ENCODE measurements at regions not wholly inside any gene's neighbourhood (a gene's known extent, or its start where the extent isn't known, plus 50 kb on each side); places are given as distances from the start of the nearest gene placed in this dataset.
"Not testable (repeated sequence)": the region's sequence is repeated elsewhere in the genome, so short reads cannot be mapped to it uniquely, and the experiment has no call there.

DNA sequence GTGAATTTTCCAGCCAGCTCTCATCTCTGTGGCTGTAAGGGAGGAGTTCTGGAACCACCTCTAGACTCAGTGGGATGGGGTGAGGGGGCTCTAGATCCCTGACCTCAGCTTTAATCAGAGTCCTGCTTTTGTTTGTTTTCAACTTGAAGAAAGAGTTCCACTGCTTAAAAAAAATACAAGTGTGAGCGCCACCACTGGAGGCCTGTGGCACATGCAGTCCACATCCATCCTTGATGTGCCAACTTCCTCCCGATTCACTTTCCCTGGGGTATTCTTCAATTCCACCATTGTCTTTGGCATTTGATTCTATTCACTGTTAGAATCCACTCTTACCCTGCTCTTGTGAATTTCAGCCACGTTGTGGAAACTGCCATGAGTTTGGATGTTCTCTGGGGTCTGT lies 62.4 kb upstream of the GJB6 start:
- Histone ChIP-seq H3K4me3 (no peak overlapping the region), H3K4me1 (no peaks in the 10 kb centered on the region), H3K9me3 (no peaks in the 10 kb centered on the region), H3K27me3 (peaks cover 0 to 2% (median 0%) of the 10 kb centered on the region in 3 donors), H3K27ac (no peak overlapping the region), H3K36me3 (no peaks in the 10 kb centered on the region)
- in situ Hi-C loops (cut with MboI; ENCODE audit: low sequenced_read_pairs in 4 of 4) (loop anchor here in 1 of 4 donors (25.0 kb wide), 1 partner anchor 107 kb away; the partner anchor contains the start of gene GJB2), intact Hi-C loops (cut with DNase I; ENCODE audit: low total_unique reads) (no loop called here)
- no peak for ATAC-seq
- DNase-seq: no peak
- TF ChIP-seq POLR2A (IDR thresholded peaks at IDR 0.05): no peak
- TF ChIP-seq, protein P1, sequence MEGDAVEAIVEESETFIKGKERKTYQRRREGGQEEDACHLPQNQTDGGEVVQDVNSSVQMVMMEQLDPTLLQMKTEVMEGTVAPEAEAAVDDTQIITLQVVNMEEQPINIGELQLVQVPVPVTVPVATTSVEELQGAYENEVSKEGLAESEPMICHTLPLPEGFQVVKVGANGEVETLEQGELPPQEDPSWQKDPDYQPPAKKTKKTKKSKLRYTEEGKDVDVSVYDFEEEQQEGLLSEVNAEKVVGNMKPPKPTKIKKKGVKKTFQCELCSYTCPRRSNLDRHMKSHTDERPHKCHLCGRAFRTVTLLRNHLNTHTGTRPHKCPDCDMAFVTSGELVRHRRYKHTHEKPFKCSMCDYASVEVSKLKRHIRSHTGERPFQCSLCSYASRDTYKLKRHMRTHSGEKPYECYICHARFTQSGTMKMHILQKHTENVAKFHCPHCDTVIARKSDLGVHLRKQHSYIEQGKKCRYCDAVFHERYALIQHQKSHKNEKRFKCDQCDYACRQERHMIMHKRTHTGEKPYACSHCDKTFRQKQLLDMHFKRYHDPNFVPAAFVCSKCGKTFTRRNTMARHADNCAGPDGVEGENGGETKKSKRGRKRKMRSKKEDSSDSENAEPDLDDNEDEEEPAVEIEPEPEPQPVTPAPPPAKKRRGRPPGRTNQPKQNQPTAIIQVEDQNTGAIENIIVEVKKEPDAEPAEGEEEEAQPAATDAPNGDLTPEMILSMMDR (IDR thresholded peaks at IDR 0.05 in 4 of 5, conservative IDR thresholded peaks at IDR 0.05 in 1 of 5): no peak

DNA sequence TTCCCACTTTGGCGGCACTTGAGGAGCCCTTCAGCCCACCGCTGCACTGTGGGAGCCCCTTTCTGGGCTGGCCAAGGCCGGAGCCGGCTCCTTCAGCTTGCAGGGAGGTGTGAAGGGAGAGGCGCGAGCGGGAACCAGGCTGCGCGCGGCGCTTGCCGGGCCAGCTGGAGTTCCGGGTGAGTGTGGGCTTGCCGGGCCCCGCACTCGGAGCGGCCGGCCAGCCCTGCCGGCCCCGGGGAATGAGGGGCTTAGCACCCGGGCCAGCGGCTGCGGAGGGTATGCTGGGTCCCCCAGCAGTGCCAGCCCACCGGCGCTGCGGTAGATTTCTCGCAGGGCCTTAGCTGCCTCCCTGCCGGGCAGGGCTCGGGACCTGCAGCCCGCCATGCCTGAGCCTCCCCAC lies 60.2 kb upstream of the GJB6 start:
- intact Hi-C loops (cut with DNase I; ENCODE audit: low total_unique reads); H3K9me3 ChIP-seq; DNase-seq; ATAC-seq; H3K27me3 ChIP-seq; H3K4me3 ChIP-seq; H3K4me1 ChIP-seq; H3K36me3 ChIP-seq; H3K27ac ChIP-seq: not testable (repeated sequence)
- in situ Hi-C loops (cut with MboI; ENCODE audit: low sequenced_read_pairs in 4 of 4): loop anchor here in 1 of 4 donors (25.0 kb wide), 1 partner anchor 105 kb away; the partner anchor contains the start of gene GJB2

DNA sequence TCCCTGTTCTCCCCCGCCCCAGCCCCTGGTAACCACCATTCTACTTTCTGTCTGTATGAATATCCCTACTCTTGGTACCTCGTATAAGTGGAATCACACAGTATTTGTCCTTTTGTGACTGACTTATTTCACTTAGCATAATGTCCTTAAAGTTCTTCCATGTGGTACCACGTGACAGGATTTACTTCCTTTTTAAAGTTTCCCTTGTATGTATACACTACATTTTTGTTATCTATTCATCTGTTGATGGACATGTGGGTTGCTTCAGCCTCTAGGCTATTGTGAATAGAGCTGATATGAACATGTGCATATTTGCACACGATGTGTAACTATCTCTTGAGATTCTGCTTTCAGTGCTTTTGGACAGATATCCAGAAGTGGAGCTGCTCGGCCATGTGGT lies 59.6 kb upstream of the GJB6 start:
- in situ Hi-C loops (cut with MboI; ENCODE audit: low sequenced_read_pairs in 4 of 4): loop anchor here in 1 of 4 donors (25.0 kb wide), 1 partner anchor 104 kb away; the partner anchor contains the start of gene GJB2
- no peak for ATAC-seq

DNA sequence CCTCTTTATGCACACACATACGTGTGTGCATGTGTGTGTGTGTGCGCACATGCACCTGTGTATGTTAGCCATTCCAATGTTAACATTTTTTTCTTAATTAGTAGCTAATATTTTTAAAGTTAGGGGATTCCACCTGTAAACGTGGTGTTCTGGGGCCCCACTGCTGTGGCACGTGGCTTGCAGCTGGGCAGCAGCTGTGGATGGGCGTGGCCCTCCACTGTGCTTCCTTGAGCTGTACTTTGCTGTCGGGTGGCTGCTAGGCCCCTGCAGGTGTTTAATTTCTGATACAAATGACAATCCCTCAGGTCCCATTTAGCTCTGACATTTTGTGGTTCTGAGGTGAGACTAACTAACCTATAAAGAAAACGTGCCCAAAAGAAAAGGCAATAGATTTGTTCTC lies 58.9 kb upstream of the GJB6 start:
- in situ Hi-C loops (cut with MboI; ENCODE audit: low sequenced_read_pairs in 4 of 4): loop anchor here in 1 of 4 donors (25.0 kb wide), 1 partner anchor 104 kb away; the partner anchor contains the start of gene GJB2

More for the DNA sequence above, 59.6 kb upstream of the GJB6 start:
- H3K4me3 ChIP-seq: no peak overlapping the region
- H3K4me1 ChIP-seq: no peaks in the 10 kb centered on the region
- intact Hi-C loops (cut with DNase I; ENCODE audit: low total_unique reads): no loop called here
- no peaks in the 10 kb centered on the region for H3K27me3 ChIP-seq
- no peaks in the 10 kb centered on the region for H3K36me3 ChIP-seq
- no peaks in the 10 kb centered on the region for H3K9me3 ChIP-seq
- DNase-seq: no peak
- TF ChIP-seq, protein P1 (IDR thresholded peaks at IDR 0.05 in 4 of 5, conservative IDR thresholded peaks at IDR 0.05 in 1 of 5): no peak
- TF ChIP-seq POLR2A (IDR thresholded peaks at IDR 0.05): no peak
- no peak overlapping the region for H3K27ac ChIP-seq

DNA sequence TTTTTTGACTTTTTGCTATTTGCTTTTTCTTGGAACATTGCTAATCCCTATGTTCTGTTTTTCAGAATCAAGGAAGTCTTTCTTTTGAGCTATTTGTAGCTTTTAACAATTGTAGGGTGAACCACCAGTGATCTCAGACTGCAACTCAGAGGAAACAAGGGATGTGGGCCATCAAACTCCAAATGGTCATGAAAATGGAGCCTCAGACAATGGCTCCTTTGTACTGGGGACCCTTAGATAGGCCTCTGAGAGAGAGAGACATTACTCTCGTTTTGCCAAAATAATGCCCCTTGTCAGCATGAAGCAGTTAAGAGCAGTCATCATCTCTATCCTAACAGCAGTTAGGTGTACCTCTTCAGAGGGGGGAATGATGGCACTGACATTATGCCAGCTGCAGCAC lies 56.4 kb upstream of the GJB6 start:
- in situ Hi-C loops (cut with MboI; ENCODE audit: low sequenced_read_pairs in 4 of 4): loop anchor here in 1 of 4 donors (25.0 kb wide), 1 partner anchor 101 kb away; the partner anchor contains the start of gene GJB2
- intact Hi-C loops (cut with DNase I; ENCODE audit: low total_unique reads): no loop called here
- TF ChIP-seq POLR2A (IDR thresholded peaks at IDR 0.05): no peak
- TF ChIP-seq, protein P1 (IDR thresholded peaks at IDR 0.05 in 4 of 5, conservative IDR thresholded peaks at IDR 0.05 in 1 of 5): no peak
- no peaks in the 10 kb centered on the region for H3K27me3 ChIP-seq
- H3K4me3 ChIP-seq: no peak overlapping the region
- no peaks in the 10 kb centered on the region for H3K36me3 ChIP-seq
- H3K27ac ChIP-seq: no peak overlapping the region
- DNase-seq (no peak), ATAC-seq (no peak)
- no peaks in the 10 kb centered on the region for H3K4me1 ChIP-seq
- no peaks in the 10 kb centered on the region for H3K9me3 ChIP-seq

More for the DNA sequence above, 58.9 kb upstream of the GJB6 start:
- TF ChIP-seq, protein P1 (IDR thresholded peaks at IDR 0.05 in 4 of 5, conservative IDR thresholded peaks at IDR 0.05 in 1 of 5): no peak
- TF ChIP-seq POLR2A (IDR thresholded peaks at IDR 0.05): no peak
- DNase-seq (no peak), ATAC-seq (no peak)
- no peaks in the 10 kb centered on the region for H3K9me3 ChIP-seq
- intact Hi-C loops (cut with DNase I; ENCODE audit: low total_unique reads): no loop called here
- H3K4me3 ChIP-seq: no peak overlapping the region
- H3K27ac ChIP-seq: no peak overlapping the region
- H3K27me3 ChIP-seq: no peaks in the 10 kb centered on the region
- no peaks in the 10 kb centered on the region for H3K36me3 ChIP-seq
- H3K4me1 ChIP-seq: no peaks in the 10 kb centered on the region

Data from gastrocnemius medialis (tissue), 4 donors.